Ishikawa (cell line): ENCODE measurements at regions not wholly inside any gene's neighbourhood (a gene's known extent, or its start where the extent isn't known, plus 50 kb on each side); places are given as distances from the start of the nearest gene placed in this dataset.

Experiments
- CEBPB ChIP-seq: IDR thresholded peaks from 2 replicates; pipeline ENCODE4 v1.6.1; 2012
- CREB1 ChIP-seq: IDR thresholded peaks from 2 replicates; pipeline ENCODE4 v1.6.1; 2012; ENCODE audit warnings: low read depth
- EGR1 ChIP-seq: IDR thresholded peaks from 2 replicates; pipeline ENCODE4 v1.6.1; 2012
- EP300 ChIP-seq: IDR thresholded peaks from 2 replicates; pipeline ENCODE4 v1.6.1; 2012; ENCODE audit warnings: borderline replicate concordance
- FOXM1 ChIP-seq: IDR thresholded peaks from 2 replicates; pipeline ENCODE4 v1.6.1; 2012; ENCODE audit warnings: low read depth, borderline replicate concordance
- NFIC ChIP-seq: IDR thresholded peaks from 2 replicates; pipeline ENCODE4 v1.6.1; 2012
- RAD21 ChIP-seq: IDR thresholded peaks from 2 replicates; pipeline ENCODE4 v1.6.1; 2012; ENCODE audit warnings: low read depth
- TAF1 ChIP-seq: IDR thresholded peaks from 2 replicates; pipeline ENCODE4 v1.6.1; 2012; ENCODE audit warnings: low read depth, mild to moderate bottlenecking
- TCF12 ChIP-seq: IDR thresholded peaks from 2 replicates; pipeline ENCODE4 v1.6.1; 2012; ENCODE audit warnings: low read depth
- TEAD4 ChIP-seq: IDR thresholded peaks from 2 replicates; pipeline ENCODE4 v1.6.1; 2012
- YY1 ChIP-seq: IDR thresholded peaks from 2 replicates; pipeline ENCODE4 v1.6.1; 2012; ENCODE audit warnings: low read depth
- ZBTB7A ChIP-seq: IDR thresholded peaks from 2 replicates; pipeline ENCODE4 v1.6.1; 2012; ENCODE audit warnings: low read depth
- TF ChIP-seq, protein P1 (sequence below): IDR thresholded peaks from 2 replicates; pipeline ENCODE4 v1.6.1; 2012
- TF ChIP-seq, protein P2 (sequence below): IDR thresholded peaks from 2 replicates; pipeline ENCODE4 v1.6.1; 2012; ENCODE audit warnings: low read depth, mild to moderate bottlenecking
- TF ChIP-seq, protein P3 (sequence below): IDR thresholded peaks from 2 replicates; pipeline ENCODE4 v1.6.1; 2012

GRCh38 chr3:153244961-153245360 lies 82.9 kb downstream of the RAP2B start:
- TF ChIP-seq EGR1: no peak
- no peak for TF ChIP-seq YY1
- TF ChIP-seq CREB1: no peak
- no peak for TF ChIP-seq ZBTB7A
- TF ChIP-seq TCF12: no peak
- no peak for TF ChIP-seq NFIC
- no peak for TF ChIP-seq TAF1
- TF ChIP-seq, protein P1, sequence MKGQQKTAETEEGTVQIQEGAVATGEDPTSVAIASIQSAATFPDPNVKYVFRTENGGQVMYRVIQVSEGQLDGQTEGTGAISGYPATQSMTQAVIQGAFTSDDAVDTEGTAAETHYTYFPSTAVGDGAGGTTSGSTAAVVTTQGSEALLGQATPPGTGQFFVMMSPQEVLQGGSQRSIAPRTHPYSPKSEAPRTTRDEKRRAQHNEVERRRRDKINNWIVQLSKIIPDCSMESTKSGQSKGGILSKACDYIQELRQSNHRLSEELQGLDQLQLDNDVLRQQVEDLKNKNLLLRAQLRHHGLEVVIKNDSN: no peak
- TF ChIP-seq, protein P2, sequence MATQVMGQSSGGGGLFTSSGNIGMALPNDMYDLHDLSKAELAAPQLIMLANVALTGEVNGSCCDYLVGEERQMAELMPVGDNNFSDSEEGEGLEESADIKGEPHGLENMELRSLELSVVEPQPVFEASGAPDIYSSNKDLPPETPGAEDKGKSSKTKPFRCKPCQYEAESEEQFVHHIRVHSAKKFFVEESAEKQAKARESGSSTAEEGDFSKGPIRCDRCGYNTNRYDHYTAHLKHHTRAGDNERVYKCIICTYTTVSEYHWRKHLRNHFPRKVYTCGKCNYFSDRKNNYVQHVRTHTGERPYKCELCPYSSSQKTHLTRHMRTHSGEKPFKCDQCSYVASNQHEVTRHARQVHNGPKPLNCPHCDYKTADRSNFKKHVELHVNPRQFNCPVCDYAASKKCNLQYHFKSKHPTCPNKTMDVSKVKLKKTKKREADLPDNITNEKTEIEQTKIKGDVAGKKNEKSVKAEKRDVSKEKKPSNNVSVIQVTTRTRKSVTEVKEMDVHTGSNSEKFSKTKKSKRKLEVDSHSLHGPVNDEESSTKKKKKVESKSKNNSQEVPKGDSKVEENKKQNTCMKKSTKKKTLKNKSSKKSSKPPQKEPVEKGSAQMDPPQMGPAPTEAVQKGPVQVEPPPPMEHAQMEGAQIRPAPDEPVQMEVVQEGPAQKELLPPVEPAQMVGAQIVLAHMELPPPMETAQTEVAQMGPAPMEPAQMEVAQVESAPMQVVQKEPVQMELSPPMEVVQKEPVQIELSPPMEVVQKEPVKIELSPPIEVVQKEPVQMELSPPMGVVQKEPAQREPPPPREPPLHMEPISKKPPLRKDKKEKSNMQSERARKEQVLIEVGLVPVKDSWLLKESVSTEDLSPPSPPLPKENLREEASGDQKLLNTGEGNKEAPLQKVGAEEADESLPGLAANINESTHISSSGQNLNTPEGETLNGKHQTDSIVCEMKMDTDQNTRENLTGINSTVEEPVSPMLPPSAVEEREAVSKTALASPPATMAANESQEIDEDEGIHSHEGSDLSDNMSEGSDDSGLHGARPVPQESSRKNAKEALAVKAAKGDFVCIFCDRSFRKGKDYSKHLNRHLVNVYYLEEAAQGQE: no peak
- no peak for TF ChIP-seq CEBPB

DNA sequence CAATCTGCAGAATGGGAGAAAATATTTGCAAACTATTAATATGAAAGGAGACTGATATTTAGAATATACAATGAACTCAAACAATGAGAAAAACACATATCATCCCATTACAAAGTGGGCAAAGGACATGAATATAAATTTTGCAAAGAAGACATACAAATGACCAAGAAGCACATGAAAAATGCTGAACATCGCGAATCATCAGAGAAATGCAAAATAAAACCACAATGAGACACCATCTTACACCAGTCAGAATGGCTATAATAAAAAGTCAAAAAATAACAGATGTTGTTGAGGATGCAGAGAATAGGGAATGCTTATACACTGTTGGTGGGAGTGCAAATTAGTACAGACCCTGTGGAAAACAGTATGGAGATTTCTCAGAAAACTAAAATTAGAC lies 83.6 kb downstream of the RAP2B start:
- TF ChIP-seq ZBTB7A: no peak
- TF ChIP-seq, protein P1: no peak
- TF ChIP-seq CEBPB: no peak
- TF ChIP-seq CREB1: no peak

GRCh38 chr3:153246331-153246730 lies 84.3 kb downstream of the RAP2B start:
- TF ChIP-seq YY1 (no peak), RAD21 (no peak), CEBPB (no peak), TCF12 (no peak), TAF1 (no peak), EGR1 (no peak), ZBTB7A (no peak), TEAD4 (no peak), FOXM1 (no peak), EP300 (no peak), CREB1 (no peak), NFIC (no peak)
- TF ChIP-seq, protein P3, sequence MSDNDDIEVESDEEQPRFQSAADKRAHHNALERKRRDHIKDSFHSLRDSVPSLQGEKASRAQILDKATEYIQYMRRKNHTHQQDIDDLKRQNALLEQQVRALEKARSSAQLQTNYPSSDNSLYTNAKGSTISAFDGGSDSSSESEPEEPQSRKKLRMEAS: no peak
- TF ChIP-seq, protein P1: no peak
- TF ChIP-seq, protein P2: no peak

GRCh38 chr3:153246806-153247205 lies 84.8 kb downstream of the RAP2B start:
- TF ChIP-seq NFIC (no peak), EGR1 (no peak), TAF1 (no peak), RAD21 (no peak)
- TF ChIP-seq, protein P3: no peak
- TF ChIP-seq, protein P1: no peak

- TF ChIP-seq EP300 (no peak), EGR1 (no peak), RAD21 (no peak), CREB1 (no peak), ZBTB7A (no peak), CEBPB (no peak), FOXM1 (no peak), TEAD4 (no peak), NFIC (no peak), YY1 (no peak)
- TF ChIP-seq, protein P3: no peak
- TF ChIP-seq, protein P1: no peak
Observed at GRCh38 chr3:153247331-153248330, 85.6 kb downstream of the RAP2B start.
